Stimulated activated CD4-positive, alpha-beta T cell treated with anti-CD3 and anti-CD28 coated beads, TNF-alpha, amount 100 ng/mL, for 1 hour (primary cell): ENCODE measurements at regions not wholly inside any gene's neighbourhood (a gene's known extent, or its start where the extent isn't known, plus 50 kb on each side); places are given as distances from the start of the nearest gene placed in this dataset.

Source experiments
- DNase-seq, 3 donors: peaks; one replicate each; pipeline ENCODE4 v3.0.0-alpha.2; 2020; ENCODE audit warnings: low read depth in 3 of 3, low spot score in 1 of 3

- DNase-seq: no peak
Measured at GRCh38 chr4:22336822-22337221, 179.0 kb downstream of the ADGRA3 start.

GRCh38 chr4:22334155-22334554 lies 181.7 kb downstream of the ADGRA3 start:
- DNase-seq: no peak

- DNase-seq: no peak
Measured at GRCh38 chr4:22324422-22324821, 191.4 kb downstream of the ADGRA3 start.

- no peak for DNase-seq
Measured at GRCh38 chr4:22323691-22324090, 192.2 kb downstream of the ADGRA3 start.

- DNase-seq: no peak
Measured at GRCh38 chr4:22322996-22323395, 192.9 kb downstream of the ADGRA3 start.

GRCh38 chr4:22315628-22316027 lies 200.2 kb downstream of the ADGRA3 start:
- DNase-seq: no peak

- DNase-seq: no peak
Measured at GRCh38 chr4:22313976-22314375, 201.9 kb downstream of the ADGRA3 start.

GRCh38 chr4:22312113-22312512 lies 203.8 kb downstream of the ADGRA3 start:
- no peak for DNase-seq

GRCh38 chr4:22301253-22301652 lies 214.6 kb downstream of the ADGRA3 start:
- DNase-seq: no peak

- no peak for DNase-seq
Measured at GRCh38 chr4:22299678-22300077, 216.2 kb downstream of the ADGRA3 start.

GRCh38 chr4:22287631-22288030 lies 228.2 kb downstream of the ADGRA3 start:
- no peak for DNase-seq

- no peak for DNase-seq
Measured at GRCh38 chr4:22268350-22269025, 247.4 kb downstream of the ADGRA3 start.

GRCh38 chr4:22264261-22264660 lies 251.6 kb downstream of the ADGRA3 start:
- no peak for DNase-seq

GRCh38 chr4:22253431-22253830 lies 262.4 kb downstream of the ADGRA3 start:
- no peak for DNase-seq

GRCh38 chr4:22246847-22247246 lies 269.0 kb downstream of the ADGRA3 start:
- no peak for DNase-seq

GRCh38 chr4:22245294-22245693 lies 270.6 kb downstream of the ADGRA3 start:
- DNase-seq: no peak

- no peak for DNase-seq
Measured at GRCh38 chr4:22241415-22241814, 274.5 kb downstream of the ADGRA3 start.

- no peak for DNase-seq
Measured at GRCh38 chr4:22240814-22241213, 275.1 kb downstream of the ADGRA3 start.

- DNase-seq: no peak
Measured at GRCh38 chr4:22238742-22239141, 277.1 kb downstream of the ADGRA3 start.

- no peak for DNase-seq
Measured at GRCh38 chr4:22237846-22238494, 277.9 kb downstream of the ADGRA3 start.

GRCh38 chr4:22237155-22237751 lies 278.6 kb downstream of the ADGRA3 start:
- peak in 1 of 3 donors; percentile 15 for DNase-seq

GRCh38 chr4:22235698-22236097 lies 280.2 kb downstream of the ADGRA3 start:
- no peak for DNase-seq

- no peak for DNase-seq
Measured at GRCh38 chr4:22233230-22233629, 282.6 kb downstream of the ADGRA3 start.
